A673 (cell line): ENCODE measurements at regions not wholly inside any gene's neighbourhood (a gene's known extent, or its start where the extent isn't known, plus 50 kb on each side); places are given as distances from the start of the nearest gene placed in this dataset.

Experiments used
- CTCF ChIP-seq: fragments of 300-800, 200-600 bp; sonication (generic); conservative IDR thresholded peaks from 2 replicates; pipeline ENCODE4 v1.5.1; 2017; ENCODE audit warnings: low read depth, mild to moderate bottlenecking, antibody characterized with exemption, low read length, moderate library complexity, mixed read lengths
- EZH2 ChIP-seq: fragments of 200-600 bp; sonication (generic); IDR thresholded peaks from 2 replicates; pipeline ENCODE4 v1.6.1; 2017; ENCODE audit warnings: borderline replicate concordance, low read depth, mild to moderate bottlenecking, mixed read lengths, antibody characterized with exemption, low read length; ENCODE audit not compliant: poor library complexity, severe bottlenecking

- TF ChIP-seq CTCF: no peak
- no peak for TF ChIP-seq EZH2
Observed at GRCh38 chr22:25360891-25361645, 141.6 kb downstream of the CRYBB2 start.
